SK-N-SH (cell line): ENCODE measurements at regions not wholly inside any gene's neighbourhood (a gene's known extent, or its start where the extent isn't known, plus 50 kb on each side); places are given as distances from the start of the nearest gene placed in this dataset.

Experiments used
- CTCF ChIA-PET: fragments of 300-600, 350-600 bp; formaldehyde crosslinking; extraction: SDS; loops from one replicate; lab custom pipeline; 2021; lab: Yijun Ruan, JAX
- POLR2A ChIA-PET: fragments of 350-600 bp; sonication (Branson Sonifier 250); formaldehyde crosslinking; extraction: SDS; loops from one replicate; lab custom pipeline; 2020; ENCODE audit warnings: antibody characterized with exemption, inconsistent platforms; lab: Yijun Ruan, JAX
- DNase-seq: peaks from one replicate; pipeline ENCODE4 v3.0.0; 2012
- H2AFZ ChIP-seq: fragments of 200-600 bp; sonication (generic); 2 replicates; pipeline ENCODE4 v1.8.1; 2016; ENCODE audit warnings: antibody characterized with exemption, mild to moderate bottlenecking, low read depth
- H3F3A ChIP-seq: fragments of 200-600 bp; sonication (generic); replicated peaks from 2 replicates; pipeline ENCODE3; 2016; ENCODE audit warnings: antibody characterized with exemption, mild to moderate bottlenecking; ENCODE audit not compliant: insufficient read depth
- H3K27ac ChIP-seq, 2 experiments: fragments of 200-500 bp in 1 of 2; fragments of 200-600 bp in 1 of 2; sonication (Bioruptor generic) in 1 of 2; sonication (generic), shearing (Covaris generic) in 1 of 2; 2 replicates each; pipeline versions ENCODE4 v1.5.1 to v1.6.1; 2014 to 2016; ENCODE audit warnings: low read depth in 2 of 2, inconsistent platforms in 1 of 2, low read length in 1 of 2, mild to moderate bottlenecking in 1 of 2, mixed read lengths in 1 of 2
- H3K27me3 ChIP-seq: fragments of 200-600 bp; sonication (generic), shearing (Covaris generic); 2 replicates; pipeline ENCODE4 v1.6.1; 2016; ENCODE audit warnings: mixed run types; ENCODE audit not compliant: insufficient read depth
- H3K36me3 ChIP-seq, 2 experiments: fragments of 200-500 bp in 1 of 2; fragments of 200-600 bp in 1 of 2; sonication (Bioruptor generic) in 1 of 2; sonication (generic) in 1 of 2; replicated peaks in 1 of 2; 2 replicates each; pipeline versions ENCODE3 to v1.5.1; 2014 to 2016; ENCODE audit warnings: low read length in 1 of 2, mild to moderate bottlenecking in 1 of 2; ENCODE audit not compliant: insufficient read depth in 2 of 2, control insufficient read depth in 1 of 2
- H3K4me1 ChIP-seq, 2 experiments: fragments of 200-500 bp in 1 of 2; fragments of 200-600 bp in 1 of 2; sonication (Bioruptor generic) in 1 of 2; sonication (generic), shearing (Covaris generic) in 1 of 2; 2 replicates each; pipeline versions ENCODE4 v1.5.1 to v1.6.1; 2014 to 2016; ENCODE audit warnings: low read depth in 1 of 2, low read length in 1 of 2, mixed run types in 1 of 2; ENCODE audit not compliant: insufficient read depth in 2 of 2, control insufficient read depth in 1 of 2
- H3K4me2 ChIP-seq: fragments of 200-600 bp; sonication (generic), shearing (Covaris generic); 2 replicates; pipeline ENCODE4 v1.6.1; 2017; ENCODE audit warnings: mixed run types
- H3K4me3 ChIP-seq, 2 experiments: fragments of 200-500 bp in 1 of 2; fragments of 200-600 bp in 1 of 2; sonication (Bioruptor generic) in 1 of 2; sonication (generic), shearing (Covaris generic) in 1 of 2; 2 replicates each; pipeline versions ENCODE4 v1.5.1 to v1.8.1; 2014 to 2016; ENCODE audit warnings: low read depth in 2 of 2, inconsistent platforms in 1 of 2, low read length in 1 of 2, mild to moderate bottlenecking in 1 of 2, mixed read lengths in 1 of 2, moderate library complexity in 1 of 2
- H3K79me2 ChIP-seq: fragments of 200-600 bp; sonication (generic); 2 replicates; pipeline ENCODE4 v1.8.1; 2017; ENCODE audit warnings: mild to moderate bottlenecking; ENCODE audit not compliant: insufficient read depth
- H3K9ac ChIP-seq: fragments of 200-600 bp; sonication (generic); 2 replicates; pipeline ENCODE4 v1.6.1; 2017; ENCODE audit warnings: mixed run types
- H3K9me2 ChIP-seq: fragments of 200-600 bp; sonication (generic); 2 replicates; pipeline ENCODE4 v1.6.1; 2017; ENCODE audit warnings: mixed run types
- H3K9me3 ChIP-seq: fragments of 200-600 bp; sonication (generic); 2 replicates; pipeline ENCODE4 v1.6.1; 2017; ENCODE audit warnings: mixed run types, mild to moderate bottlenecking, moderate library complexity
- H4K20me1 ChIP-seq: fragments of 200-600 bp; sonication (generic); 2 replicates; pipeline ENCODE4 v1.6.1; 2017; ENCODE audit warnings: mild to moderate bottlenecking, mixed run types; ENCODE audit not compliant: insufficient read depth
- CHD2 ChIP-seq: fragments of 150-350 bp; IDR thresholded peaks from 2 replicates; pipeline ENCODE4 v1.6.1; 2018; ENCODE audit warnings: low read length; ENCODE audit not compliant: partially characterized antibody
- CTCF ChIP-seq: fragments of 200-600 bp; sonication (generic); IDR thresholded peaks from 2 replicates; pipeline ENCODE4 v1.6.1; 2017; ENCODE audit warnings: antibody characterized with exemption, mild to moderate bottlenecking, moderate library complexity
- EZH2phosphoT487 ChIP-seq: fragments of 200-600 bp; sonication (generic); IDR thresholded peaks from 2 replicates; pipeline ENCODE4 v1.6.1; 2017; ENCODE audit warnings: low read depth, mixed run types, mild to moderate bottlenecking, antibody characterized with exemption, moderate library complexity, borderline replicate concordance
- FOSL2 ChIP-seq: IDR thresholded peaks from 2 replicates; pipeline ENCODE4 v1.4.0; 2012; ENCODE audit warnings: low read depth, mild to moderate bottlenecking, moderate library complexity, borderline replicate concordance
- GATA2 ChIP-seq: sonication (generic); formaldehyde crosslinking; IDR thresholded peaks from 2 replicates; pipeline ENCODE4 v1.5.0; 2020; ENCODE audit warnings: mild to moderate bottlenecking, missing genetic modification reagents
- MEF2A ChIP-seq: IDR thresholded peaks from 2 replicates; pipeline ENCODE4 v1.4.0; 2012; ENCODE audit warnings: low read depth, borderline replicate concordance
- MXI1 ChIP-seq: IDR thresholded peaks from 2 replicates; pipeline ENCODE4 v1.6.1; 2012; ENCODE audit warnings: mild to moderate bottlenecking, low read depth, low read length, improper control_type of control experiment
- NRF1 ChIP-seq: IDR thresholded peaks from 2 replicates; pipeline ENCODE4 v1.6.1; 2012; ENCODE audit warnings: low read depth, mild to moderate bottlenecking, low read length
- PBX3 ChIP-seq: IDR thresholded peaks from 2 replicates; pipeline ENCODE4; 2012
- RAD21 ChIP-seq: IDR thresholded peaks from 2 replicates; pipeline ENCODE4 v1.6.1; 2012; ENCODE audit warnings: mild to moderate bottlenecking, low read length
- RCOR1 ChIP-seq: fragments of 150-350 bp; IDR thresholded peaks from 2 replicates; pipeline ENCODE4 v1.6.1; 2017; ENCODE audit warnings: antibody characterized with exemption, low read length
- RXRA ChIP-seq: IDR thresholded peaks from 2 replicates; pipeline ENCODE4 v1.4.0; 2012; ENCODE audit warnings: low read depth, mild to moderate bottlenecking, borderline replicate concordance
- SIN3A ChIP-seq: IDR thresholded peaks from 2 replicates; pipeline ENCODE4 v1.6.1; 2012; ENCODE audit warnings: low read depth, mild to moderate bottlenecking, low read length, moderate library complexity, borderline replicate concordance
- TAF1 ChIP-seq: IDR thresholded peaks from 2 replicates; pipeline ENCODE4 v1.6.1; 2012; ENCODE audit warnings: low read depth, mild to moderate bottlenecking, low read length, moderate library complexity, borderline replicate concordance
- TCF12 ChIP-seq: IDR thresholded peaks from 2 replicates; pipeline ENCODE4 v1.4.0; 2012
- YY1 ChIP-seq: IDR thresholded peaks from 2 replicates; pipeline ENCODE4 v1.4.0; 2012; ENCODE audit warnings: low read depth, mild to moderate bottlenecking
- WGBS: methylation state at CpG from one replicate; pipeline ENCODE4 v1.1.6; 2017; ENCODE audit warnings: low lambda C conversion rate; 5-methylcytosine and 5-hydroxymethylcytosine counted together
- TF ChIP-seq, protein P1 (sequence below): IDR thresholded peaks from 2 replicates; pipeline ENCODE4 v1.6.1; 2012; ENCODE audit warnings: mild to moderate bottlenecking, low read depth, low read length, moderate library complexity
- TF ChIP-seq, protein P2 (sequence below): IDR thresholded peaks from 2 replicates; pipeline ENCODE4 v1.4.0; 2012; ENCODE audit warnings: low read depth, borderline replicate concordance

- no peaks in the 10 kb centered on the region for H3K36me3 ChIP-seq
- no peak overlapping the region for H3K27ac ChIP-seq
- CTCF ChIA-PET = no interaction called here
- H3K4me3 ChIP-seq = no peak overlapping the region
- H3K4me2 ChIP-seq = no peak overlapping the region
- WGBS = 32% methylated on average over 1 of the region's 1 CpG
- no peak for DNase-seq
- POLR2A ChIA-PET = no interaction called here
- no peaks in the 10 kb centered on the region for H4K20me1 ChIP-seq
- no peaks in the 10 kb centered on the region for H3K79me2 ChIP-seq
- H3F3A ChIP-seq = no peaks in the 10 kb centered on the region
- H2AFZ ChIP-seq = no peak overlapping the region
- H3K9ac ChIP-seq = no peak overlapping the region
- TF ChIP-seq NRF1 (no peak), FOSL2 (no peak), TCF12 (no peak), YY1 (no peak), MEF2A (no peak), MXI1 (no peak), TAF1 (no peak), EZH2phosphoT487 (no peak), PBX3 (no peak), RCOR1 (no peak), RXRA (no peak), CHD2 (no peak)
- TF ChIP-seq, protein P1, sequence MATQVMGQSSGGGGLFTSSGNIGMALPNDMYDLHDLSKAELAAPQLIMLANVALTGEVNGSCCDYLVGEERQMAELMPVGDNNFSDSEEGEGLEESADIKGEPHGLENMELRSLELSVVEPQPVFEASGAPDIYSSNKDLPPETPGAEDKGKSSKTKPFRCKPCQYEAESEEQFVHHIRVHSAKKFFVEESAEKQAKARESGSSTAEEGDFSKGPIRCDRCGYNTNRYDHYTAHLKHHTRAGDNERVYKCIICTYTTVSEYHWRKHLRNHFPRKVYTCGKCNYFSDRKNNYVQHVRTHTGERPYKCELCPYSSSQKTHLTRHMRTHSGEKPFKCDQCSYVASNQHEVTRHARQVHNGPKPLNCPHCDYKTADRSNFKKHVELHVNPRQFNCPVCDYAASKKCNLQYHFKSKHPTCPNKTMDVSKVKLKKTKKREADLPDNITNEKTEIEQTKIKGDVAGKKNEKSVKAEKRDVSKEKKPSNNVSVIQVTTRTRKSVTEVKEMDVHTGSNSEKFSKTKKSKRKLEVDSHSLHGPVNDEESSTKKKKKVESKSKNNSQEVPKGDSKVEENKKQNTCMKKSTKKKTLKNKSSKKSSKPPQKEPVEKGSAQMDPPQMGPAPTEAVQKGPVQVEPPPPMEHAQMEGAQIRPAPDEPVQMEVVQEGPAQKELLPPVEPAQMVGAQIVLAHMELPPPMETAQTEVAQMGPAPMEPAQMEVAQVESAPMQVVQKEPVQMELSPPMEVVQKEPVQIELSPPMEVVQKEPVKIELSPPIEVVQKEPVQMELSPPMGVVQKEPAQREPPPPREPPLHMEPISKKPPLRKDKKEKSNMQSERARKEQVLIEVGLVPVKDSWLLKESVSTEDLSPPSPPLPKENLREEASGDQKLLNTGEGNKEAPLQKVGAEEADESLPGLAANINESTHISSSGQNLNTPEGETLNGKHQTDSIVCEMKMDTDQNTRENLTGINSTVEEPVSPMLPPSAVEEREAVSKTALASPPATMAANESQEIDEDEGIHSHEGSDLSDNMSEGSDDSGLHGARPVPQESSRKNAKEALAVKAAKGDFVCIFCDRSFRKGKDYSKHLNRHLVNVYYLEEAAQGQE = no peak
- TF ChIP-seq, protein P2, sequence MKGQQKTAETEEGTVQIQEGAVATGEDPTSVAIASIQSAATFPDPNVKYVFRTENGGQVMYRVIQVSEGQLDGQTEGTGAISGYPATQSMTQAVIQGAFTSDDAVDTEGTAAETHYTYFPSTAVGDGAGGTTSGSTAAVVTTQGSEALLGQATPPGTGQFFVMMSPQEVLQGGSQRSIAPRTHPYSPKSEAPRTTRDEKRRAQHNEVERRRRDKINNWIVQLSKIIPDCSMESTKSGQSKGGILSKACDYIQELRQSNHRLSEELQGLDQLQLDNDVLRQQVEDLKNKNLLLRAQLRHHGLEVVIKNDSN = no peak
- no peaks in the 10 kb centered on the region for H3K27me3 ChIP-seq
- no peaks in the 10 kb centered on the region for H3K9me3 ChIP-seq
- H3K4me1 ChIP-seq = no peaks in the 10 kb centered on the region
- H3K9me2 ChIP-seq = no peaks in the 10 kb centered on the region
These were observed 281.6 kb upstream of the SEMA6A start for GRCh38 chr5:116856271-116856670.

DNA sequence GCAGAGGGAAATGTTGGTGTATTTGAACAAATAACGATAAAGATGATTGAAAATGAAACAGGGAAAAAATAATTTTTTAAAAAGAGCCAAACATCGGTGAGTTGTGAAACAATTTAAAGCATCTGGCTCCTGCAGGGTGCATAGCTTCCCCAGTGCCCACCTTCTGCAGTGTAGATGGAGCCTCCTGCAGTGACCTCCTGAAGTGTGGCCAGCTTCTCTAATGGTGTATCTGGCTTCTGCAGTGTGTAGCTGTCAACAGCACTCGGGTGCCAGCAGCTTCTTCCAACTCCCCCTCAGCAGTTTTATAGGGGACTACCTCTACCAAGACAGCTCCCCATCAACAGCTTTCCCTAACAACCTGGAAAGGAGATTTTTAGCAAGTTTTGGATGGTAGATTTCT lies 279.4 kb upstream of the SEMA6A start:
- ChIA-PET CTCF (no interaction called here), POLR2A (no interaction called here)
- Histone ChIP-seq H2AFZ (no peak overlapping the region), H3K4me3 (no peak overlapping the region), H3K9ac (no peak overlapping the region), H3K36me3 (no peaks in the 10 kb centered on the region), H3K9me2 (no peaks in the 10 kb centered on the region), H3F3A (no peaks in the 10 kb centered on the region), H4K20me1 (no peaks in the 10 kb centered on the region), H3K4me1 (no peaks in the 10 kb centered on the region), H3K27me3 (no peaks in the 10 kb centered on the region), H3K27ac (no peak overlapping the region), H3K9me3 (no peaks in the 10 kb centered on the region), H3K79me2 (no peaks in the 10 kb centered on the region), H3K4me2 (no peak overlapping the region)
- 35% methylated on average over 3 of the region's 3 CpGs for WGBS
- no peak for DNase-seq
- no peak for TF ChIP-seq YY1
- TF ChIP-seq CTCF = no peak
- no peak for TF ChIP-seq RXRA
- TF ChIP-seq RAD21 = no peak
- no peak for TF ChIP-seq FOSL2
- no peak for TF ChIP-seq MEF2A
- TF ChIP-seq GATA2 (CRISPR knock-in tag) = no peak
- no peak for TF ChIP-seq PBX3
- no peak for TF ChIP-seq SIN3A
